SH-SY5Y (cell line): ENCODE measurements at regions not wholly inside any gene's neighbourhood (a gene's known extent, or its start where the extent isn't known, plus 50 kb on each side); places are given as distances from the start of the nearest gene placed in this dataset.

ENCODE experiments used
- GATA2 ChIP-seq: IDR thresholded peaks from 2 replicates; pipeline ENCODE4 v1.6.1; 2011; ENCODE audit warnings: mild to moderate bottlenecking, low read depth, low read length
- GATA3 ChIP-seq: IDR thresholded peaks from 2 replicates; pipeline ENCODE4 v1.6.1; 2011; ENCODE audit warnings: low read depth, mild to moderate bottlenecking, low read length, moderate library complexity

DNA sequence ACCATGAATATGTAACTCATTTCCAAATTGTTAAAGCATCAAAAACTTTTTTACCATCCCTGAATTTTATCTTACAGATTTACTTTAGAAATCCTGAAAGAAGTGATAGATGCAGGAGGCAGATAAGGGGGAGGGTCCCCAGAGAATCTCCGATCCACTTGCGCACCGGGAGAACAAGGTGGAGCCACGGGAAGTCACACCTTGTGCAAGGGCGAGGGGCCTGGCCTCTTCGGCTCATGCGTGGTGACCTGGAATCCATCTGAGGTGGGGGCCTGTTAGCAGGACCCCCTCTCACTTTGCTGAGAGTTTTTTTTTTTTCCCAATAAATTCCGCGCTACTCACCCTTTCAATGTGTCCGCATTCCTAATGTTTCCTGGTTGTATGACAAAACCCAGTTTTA, 80.2 kb upstream of the CDKN3 start:
- TF ChIP-seq GATA2 (no peak), GATA3 (no peak)
